ENCODE measurements at regions not wholly inside any gene's neighbourhood (a gene's known extent, or its start where the extent isn't known, plus 50 kb on each side); places are given as distances from the start of the nearest gene placed in this dataset.

DNA sequence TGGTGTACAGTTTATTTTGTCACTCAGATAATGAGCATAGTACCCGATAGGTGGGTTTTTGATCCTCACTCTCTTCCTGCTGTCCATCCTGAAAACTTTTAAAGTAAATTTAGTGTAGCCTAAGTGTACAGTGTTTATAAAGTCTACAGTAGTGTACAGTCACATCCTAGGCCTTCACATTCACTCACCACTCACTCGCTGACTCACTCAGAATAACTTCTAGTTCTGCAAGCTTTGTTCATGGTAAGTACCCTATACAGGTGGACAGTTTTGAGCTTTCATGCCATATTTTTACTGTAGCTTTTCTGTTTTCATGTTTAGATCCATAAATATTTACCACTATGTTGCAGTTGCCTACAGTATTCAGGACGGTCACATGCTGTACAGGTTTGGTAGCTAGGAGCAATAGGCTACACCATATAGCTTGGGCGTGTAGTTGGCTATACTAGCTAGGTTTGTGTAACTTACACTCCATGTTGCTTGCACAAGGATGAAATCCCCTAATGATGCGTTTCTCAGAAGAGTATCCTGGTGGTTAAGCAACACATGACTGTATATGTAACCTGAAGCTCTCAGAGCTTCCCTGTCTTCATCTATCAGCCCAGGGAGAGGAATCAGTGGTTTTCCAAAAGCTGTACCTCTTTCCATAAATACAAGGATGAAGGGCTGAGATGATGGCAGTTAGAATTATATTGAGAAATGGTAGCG is 87.6 kb upstream of the SLC25A26 start:
- DNase-seq (ENCODE audit: extremely low read depth, low read depth): no peak

DNA sequence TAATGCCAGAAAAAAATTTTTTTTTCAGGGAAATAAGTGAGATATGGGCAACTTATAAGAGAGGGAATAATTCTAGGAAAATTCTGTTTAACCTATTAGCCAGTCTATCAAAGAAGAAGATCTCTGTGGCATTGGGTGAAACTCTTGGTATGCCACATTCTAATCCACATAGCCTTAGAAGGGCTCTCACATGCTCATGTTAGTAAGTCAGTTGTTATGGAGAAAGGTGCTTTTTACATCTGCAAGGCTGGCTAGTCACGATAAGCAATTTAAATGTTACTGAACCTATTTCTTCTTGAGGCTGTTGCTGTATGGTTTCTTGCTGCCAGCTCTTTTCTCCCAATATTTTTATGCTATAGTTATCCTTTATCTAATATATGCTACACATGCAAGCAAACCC is 89.9 kb upstream of the MAGI1 start:
- DNase-seq (ENCODE audit: extremely low read depth, low read depth): no peak

DNA sequence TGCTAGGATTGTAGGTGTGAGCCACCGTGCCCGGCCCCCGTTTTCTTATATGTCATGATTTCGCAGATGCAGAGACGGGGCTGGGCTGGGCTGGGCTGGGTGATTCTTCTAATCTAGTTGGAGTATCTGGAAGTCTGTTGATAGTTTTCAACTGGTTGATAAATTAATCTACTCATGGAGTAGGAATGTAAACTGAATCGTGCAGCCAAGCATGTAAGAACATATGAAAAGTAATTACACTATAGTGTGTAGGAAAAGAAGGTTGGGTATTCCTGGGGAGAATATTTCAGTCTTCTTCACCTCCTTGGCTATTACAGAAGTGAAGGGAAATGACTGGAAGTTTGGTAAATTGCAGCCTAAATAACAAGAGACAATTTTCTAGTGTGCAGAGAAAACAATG is 82.6 kb upstream of the MAGI1 start:
- DNase-seq (ENCODE audit: extremely low read depth, low read depth): no peak

DNA sequence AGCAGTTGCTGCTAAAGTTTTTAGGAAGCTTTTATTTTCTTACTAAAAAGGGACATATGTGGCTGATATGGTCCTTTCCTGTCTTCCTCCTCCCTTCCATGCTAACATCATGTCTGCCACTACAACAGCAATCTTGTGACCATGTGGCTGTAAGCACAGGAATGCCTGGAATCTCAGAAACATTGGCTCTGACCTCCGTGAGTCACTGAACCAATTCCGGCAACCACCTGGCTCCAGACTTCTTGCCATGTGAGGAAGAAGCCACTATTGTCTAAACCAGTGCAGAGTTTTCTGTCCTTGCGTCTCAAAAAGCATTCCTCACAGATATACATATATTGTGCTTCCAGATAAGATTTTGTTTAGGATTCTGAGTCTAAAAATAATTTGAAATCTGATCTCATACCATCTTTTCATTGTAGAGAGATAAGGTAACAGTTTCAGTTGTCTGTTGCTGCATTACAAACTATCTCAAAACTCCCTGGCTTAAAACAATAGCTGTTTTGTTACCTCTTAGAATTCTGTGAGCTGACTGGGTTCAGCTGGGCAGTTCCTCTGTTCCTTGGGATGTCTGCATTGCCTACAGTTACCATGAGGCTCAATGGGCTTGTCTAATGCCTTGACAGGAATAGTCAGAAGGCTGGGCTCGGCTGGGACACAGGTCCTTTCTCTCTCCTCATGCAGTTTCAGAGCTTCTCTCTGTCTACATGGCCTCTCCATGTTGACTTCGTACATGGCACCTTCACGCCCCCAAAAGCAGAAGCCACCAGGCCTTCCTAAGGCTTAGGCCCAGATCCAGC is 77.3 kb upstream of the MAGI1 start:
- peak; percentile 9 for DNase-seq (ENCODE audit: extremely low read depth, low read depth)

DNA sequence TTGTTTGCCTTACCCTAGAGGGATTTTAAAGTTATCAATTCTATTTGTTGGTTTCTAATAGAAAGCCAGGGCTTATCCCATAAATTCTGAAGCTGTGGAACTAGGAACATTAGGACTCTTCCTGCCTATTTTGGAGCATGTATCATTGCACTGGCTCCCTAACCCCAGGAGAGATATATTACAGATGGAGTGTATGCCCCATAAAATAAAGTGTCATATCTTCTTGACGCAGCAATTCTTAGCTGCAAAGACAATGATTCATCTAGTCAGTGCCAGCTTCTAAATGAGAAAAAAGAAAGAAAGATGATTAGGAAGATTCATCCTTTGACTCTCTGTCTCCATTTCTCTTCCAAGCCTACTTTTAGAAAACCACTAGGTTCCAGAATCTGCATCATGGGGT is 74.8 kb upstream of the MAGI1 start:
- no peak for DNase-seq (ENCODE audit: extremely low read depth, low read depth)

DNA sequence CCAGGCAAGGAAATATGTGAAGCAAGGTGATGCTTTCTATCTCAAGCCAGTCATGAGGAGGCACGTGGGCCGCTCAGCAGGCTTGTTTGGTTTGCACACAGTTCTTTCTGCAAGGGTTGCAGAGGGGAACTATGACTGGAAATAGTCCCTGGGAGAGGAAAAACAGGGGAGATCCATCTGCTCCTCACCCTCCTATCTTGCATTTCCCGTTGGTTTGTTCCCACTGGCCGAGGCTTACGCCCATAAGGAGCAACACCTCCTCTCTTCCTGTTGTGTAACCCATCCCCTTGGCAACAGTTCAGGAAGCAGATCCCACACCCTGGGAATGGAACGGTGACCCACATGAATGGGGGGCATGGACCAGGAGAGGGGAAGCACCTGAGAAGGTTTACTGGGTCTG is 72.1 kb upstream of the MAGI1 start:
- DNase-seq (ENCODE audit: extremely low read depth, low read depth): no peak

DNA sequence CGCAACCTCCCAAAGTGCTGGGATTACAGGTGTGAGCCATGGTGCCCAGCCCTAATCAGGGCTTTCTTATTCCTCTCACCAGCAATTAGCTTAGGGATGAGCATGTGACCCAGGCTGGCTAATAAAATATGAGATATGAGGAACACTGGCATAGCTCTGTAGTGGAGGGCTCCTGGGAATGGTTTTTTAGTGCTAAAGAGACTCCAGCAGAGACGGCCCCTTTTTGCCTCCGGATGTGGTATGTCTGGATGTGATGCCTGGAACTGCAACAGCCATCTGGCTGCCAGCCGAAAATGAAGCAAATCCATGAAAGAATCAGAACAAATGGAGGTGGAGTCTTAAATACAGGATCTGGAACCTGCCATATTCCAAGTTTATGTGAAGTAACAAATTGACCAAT is 69.1 kb upstream of the MAGI1 start:
- DNase-seq (ENCODE audit: extremely low read depth, low read depth): no peak

DNA sequence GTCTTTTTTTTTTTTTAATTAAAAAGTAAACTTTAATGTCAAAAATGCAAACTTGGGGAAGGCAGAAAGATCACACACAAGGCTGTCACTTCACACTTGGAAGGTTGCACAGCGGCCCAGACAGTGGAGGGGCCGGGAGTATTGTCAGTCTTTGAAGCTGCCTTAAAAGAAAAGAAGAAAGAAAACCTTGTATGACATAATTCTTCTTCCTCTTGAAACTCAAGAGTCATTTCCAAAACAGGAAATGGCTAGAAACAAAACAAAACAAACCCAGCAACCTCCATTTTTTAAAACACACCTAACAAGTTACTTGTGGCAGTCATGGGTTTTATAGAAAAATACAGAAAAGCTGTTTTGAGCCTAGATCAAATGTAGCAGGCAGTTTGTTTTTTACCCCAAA is 68.1 kb upstream of the MAGI1 start:
- no peak for DNase-seq (ENCODE audit: extremely low read depth, low read depth)

DNA sequence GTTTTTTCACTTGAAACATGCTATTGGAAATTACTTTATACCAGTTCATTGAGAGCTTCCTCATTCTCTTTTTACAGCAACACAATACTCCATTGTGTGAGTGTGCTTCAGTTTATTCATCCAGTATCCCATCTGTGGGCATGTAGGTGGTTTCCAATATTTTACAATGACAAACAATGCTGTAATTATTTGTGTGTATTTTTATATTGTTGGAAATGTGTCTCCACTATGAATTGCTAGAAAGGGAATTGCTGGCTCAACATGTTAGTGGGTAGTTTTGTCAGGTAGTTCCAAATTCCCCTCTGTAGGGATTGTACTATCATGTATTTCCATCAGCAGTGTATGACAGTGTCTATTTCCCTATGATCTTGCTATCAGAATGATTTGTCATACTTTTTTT is 65.8 kb upstream of the MAGI1 start:
- no peak for DNase-seq (ENCODE audit: extremely low read depth, low read depth)

DNA sequence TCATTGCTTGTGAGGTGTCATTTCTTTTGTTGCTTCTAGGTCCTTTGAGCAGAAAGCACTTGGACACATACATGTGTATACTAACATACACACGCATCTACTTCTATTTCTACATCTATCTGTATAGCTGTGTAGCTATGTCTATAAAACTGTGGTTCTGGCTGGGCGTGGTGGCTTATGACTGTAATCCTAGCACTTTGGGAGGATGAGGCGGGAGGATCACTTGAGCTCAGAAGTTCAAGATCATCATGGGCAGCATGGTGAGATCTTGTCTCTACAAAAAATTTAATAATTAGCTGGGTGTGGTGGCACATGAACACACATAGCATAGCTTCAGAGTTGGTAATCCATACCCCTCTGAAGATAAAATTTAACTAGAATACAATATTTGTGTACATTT is 65.0 kb upstream of the MAGI1 start:
- DNase-seq (ENCODE audit: extremely low read depth, low read depth): no peak

DNA sequence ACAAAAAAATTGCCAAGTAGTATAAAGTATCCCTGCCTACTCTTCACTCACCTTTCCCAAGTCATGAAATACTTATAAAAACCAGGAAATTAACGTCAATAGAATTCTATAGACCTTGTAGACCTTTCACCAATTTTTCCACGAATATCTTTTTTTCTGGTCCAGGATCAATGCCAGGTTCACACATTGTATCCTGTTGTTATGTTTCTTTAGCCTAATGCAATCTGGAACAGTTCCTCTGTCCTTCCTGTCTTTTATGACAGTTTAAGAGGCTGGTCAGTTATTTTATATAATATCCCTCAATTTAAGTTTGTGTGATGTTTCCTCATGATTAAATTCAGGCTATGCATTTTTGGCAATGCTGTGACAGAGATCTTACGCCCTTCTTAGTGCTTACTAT is 63.2 kb upstream of the MAGI1 start:
- no peak for DNase-seq (ENCODE audit: extremely low read depth, low read depth)

DNA sequence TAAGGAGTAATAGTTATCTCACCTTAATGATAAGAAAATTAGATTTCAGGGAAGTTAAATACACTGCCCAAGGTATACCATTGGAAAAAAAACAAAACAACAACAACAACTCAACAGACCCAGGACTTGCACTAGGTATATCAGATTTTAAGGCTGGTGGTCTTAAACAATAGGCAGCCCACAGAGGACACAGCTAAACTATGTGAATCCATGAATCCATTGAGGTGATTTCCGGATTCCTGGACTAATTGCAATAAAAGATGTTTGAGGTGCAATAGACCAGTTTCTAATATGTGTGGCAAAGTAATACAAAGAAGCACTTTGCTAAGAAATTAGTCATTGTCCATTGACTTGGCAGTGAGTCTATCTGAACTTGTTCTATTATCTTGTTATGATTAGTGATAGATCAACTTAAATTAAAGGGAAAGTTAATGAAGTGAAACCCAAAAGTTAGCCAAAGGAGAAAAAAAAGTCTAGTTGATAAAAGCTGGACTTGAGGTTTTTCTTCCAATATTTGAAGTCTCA is 60.9 kb upstream of the MAGI1 start:
- DNase-seq (ENCODE audit: extremely low read depth, low read depth): no peak

DNA sequence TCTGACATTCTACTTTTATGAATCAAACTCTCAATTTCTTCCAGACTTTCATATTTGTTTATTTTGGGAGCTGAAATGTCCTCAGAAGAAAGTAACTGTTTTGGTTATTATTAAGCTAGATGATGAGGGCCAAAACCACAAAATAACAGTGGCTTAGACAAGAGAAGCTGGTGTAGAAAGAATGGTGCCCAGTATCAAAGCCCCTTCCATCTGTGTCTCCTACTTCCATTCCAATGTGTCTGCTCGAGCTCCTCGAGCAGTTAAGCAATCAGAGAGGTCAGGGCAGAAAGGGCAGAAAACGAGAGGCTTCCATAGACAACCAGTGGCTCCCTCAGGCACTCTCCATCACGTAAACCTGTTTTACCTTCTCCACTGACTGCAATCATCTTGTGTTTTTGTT is 59.7 kb upstream of the MAGI1 start:
- DNase-seq (ENCODE audit: extremely low read depth, low read depth): no peak

DNA sequence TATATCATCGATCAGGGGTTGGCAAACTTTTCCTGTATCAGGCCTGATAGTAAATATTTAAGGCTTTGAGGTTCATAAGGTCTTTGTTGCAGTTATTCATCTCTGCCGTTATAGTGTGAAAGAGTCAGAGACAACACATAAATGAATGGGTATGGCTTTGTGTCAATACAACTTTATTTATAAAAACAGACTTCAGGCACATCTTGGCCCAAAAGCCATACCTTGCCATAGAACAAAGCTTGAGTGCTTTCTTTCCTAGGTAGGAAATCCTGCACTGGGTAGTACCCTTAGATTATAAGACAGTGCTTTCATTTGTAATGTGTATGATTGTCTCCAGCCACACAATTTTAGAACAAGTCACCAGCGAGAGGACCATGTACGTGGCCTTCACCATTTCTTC is 58.9 kb upstream of the MAGI1 start:
- DNase-seq (ENCODE audit: extremely low read depth, low read depth): no peak

DNA sequence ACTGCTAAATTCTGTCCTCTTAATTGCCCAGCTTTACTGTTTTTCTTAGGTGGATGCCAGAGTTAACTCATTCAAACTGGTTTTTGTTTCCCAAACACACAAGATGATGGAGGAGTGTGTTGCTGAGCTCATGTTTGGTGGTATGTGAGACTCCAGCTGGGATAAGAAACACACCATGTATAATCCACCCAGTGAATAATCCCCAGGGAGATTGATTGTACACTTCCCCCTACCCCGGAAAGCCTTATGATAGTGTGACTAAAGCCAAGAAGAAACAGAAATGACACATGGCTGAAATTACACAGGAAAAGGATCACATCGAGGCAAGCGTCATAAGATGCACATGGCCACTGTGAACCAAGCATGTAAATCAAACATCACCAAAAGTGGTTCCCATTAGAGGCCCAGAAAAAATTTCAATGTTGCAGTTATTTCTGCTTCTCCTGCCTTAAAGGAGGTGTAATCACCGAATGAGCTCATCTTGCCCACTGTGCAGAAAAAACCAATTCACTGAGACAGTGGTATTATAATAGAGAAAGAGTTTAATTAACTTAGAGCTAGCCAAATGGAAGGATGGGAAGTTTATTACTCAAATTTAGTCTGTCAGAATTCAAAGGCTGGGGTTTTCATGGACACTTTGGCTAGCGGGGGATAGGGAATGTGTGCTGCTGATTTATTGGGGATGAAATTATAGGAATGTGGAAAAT is 56.7 kb upstream of the MAGI1 start:
- no peak for DNase-seq (ENCODE audit: extremely low read depth, low read depth)

DNA sequence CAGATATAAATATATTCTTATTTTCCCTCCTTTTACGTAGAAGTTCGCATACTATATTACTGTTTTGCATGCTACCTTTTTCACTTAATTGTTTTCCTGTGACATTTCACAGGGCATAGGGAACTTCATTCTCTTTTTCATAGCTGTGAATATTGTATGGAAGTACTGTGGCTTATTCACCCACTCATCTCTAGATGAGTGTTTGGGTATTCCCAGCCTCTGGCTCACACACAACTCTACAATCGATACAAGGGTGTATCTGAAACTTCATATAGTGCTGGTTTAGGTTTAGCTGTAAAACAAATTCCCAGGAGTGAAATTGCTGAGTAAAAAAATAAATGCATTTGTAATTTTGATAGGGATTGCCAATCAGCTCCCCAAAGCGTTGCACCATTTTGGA is 55.3 kb upstream of the MAGI1 start:
- no peak for DNase-seq (ENCODE audit: extremely low read depth, low read depth)

DNA sequence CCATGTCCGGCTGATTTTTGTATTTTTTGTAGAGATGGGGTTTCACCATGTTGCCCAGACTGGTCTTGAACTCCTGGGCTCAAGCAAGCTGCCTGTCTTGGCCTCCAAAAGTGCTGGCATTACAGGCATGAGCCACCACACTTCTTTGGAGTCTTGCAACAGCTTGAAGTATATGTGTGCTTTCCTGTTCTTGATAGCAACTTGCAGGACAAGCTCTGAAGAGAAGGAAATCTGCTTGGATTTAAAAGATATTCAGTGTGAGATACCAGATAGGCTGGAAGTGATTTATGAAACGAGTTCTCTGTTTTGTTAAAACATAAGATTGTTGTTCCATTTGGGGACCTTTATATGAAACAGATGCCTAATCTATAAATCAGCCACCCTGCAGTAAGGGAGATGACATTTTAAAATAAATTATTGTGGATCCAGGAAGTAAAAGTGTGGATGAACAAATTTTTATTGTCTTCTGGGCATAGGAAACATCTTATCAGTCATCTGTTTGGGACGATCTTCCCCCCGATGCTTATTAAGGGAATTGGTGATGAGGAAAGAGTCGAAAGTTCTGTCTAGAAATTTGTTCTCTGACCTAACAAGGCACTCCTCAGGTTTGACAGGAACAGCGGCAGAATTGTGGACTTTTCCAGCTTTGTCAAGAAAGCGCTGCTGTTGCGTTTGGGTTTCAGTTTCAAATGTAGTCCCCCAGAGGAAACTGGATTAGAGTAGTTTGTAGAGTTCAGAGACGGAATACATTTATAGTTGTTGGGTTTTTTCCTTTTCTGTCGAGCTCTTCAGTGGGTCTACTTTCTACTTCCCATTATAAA is 53.7 kb upstream of the MAGI1 start:
- DNase-seq (ENCODE audit: extremely low read depth, low read depth): no peak
